ENCODE measurements at regions not wholly inside any gene's neighbourhood (a gene's known extent, or its start where the extent isn't known, plus 50 kb on each side); places are given as distances from the start of the nearest gene placed in this dataset.

DNA sequence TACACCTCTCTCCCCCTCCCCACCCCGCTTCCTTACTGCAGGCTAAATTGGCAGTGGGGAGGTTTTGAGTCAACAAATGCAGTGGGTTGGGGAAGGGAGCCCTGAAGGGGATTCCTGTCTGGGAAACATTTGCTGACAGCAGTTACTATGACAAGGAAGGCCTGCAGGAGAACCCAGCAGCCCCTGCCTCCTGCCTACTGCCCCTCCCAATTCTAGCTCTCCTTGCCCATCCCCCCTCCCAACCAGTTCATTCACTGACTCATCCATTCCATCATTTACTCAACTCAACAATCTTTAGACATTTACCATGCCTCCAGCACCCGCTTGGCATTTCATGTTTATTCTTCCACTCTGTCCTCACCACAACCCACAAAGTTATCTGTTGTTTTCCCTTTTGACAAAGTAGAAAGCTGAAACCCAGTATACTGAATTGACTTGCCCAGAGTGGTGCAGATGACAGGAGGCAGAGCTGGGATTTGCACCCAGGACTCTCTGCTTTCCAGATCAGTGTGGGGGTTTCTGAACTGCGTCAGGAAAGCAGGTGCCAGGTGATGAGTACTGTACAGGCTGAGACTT lies 75.0 kb downstream of the MAGEF1 start:
- peak overlapping the region; percentile 46 for H3K4me2 ChIP-seq (ENCODE audit: control insufficient read depth, extremely low read depth, insufficient read depth, low read depth, low read length)

DNA sequence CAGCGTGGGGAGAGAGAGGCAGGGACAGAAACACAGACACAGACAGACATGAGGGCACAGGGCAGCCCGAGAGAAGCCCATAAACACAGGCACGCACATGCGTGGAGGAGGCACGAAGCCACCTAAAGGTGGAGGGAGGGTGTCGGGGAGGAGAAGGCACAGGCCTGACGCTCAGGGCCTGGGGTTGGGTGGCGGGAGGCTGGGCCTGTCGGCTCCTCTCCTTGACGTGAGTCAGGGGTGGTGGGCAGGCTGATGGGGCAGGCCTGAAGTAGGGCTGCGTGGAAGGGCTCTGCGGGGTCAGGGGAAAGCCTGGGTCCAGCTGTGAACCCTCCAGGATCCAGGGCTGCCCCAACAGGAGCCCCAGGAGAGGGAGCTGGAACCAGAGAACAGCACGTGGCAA lies 74.2 kb downstream of the EPHB3 start:
- no peaks in the 10 kb centered on the region for H3K9me1 ChIP-seq (ENCODE audit: control insufficient read depth, extremely low read depth, insufficient read depth, low read length)
- FAIRE-seq (no peak), DNase-seq (ENCODE audit: low read depth, low spot score) (no peak)
- peaks cover 13% of the 10 kb centered on the region for H3K4me1 ChIP-seq (ENCODE audit: control insufficient read depth, extremely low read depth, insufficient read depth, low read length)
- no peak overlapping the region for H3K4me2 ChIP-seq (ENCODE audit: control insufficient read depth, extremely low read depth, insufficient read depth, low read depth, low read length)
- H3K36me3 ChIP-seq (ENCODE audit: control insufficient read depth in 2 of 2, extremely low read depth in 1 of 2, insufficient read depth in 2 of 2, low read length in 2 of 2): no peaks in the 10 kb centered on the region
- no peaks in the 10 kb centered on the region for H4K20me1 ChIP-seq (ENCODE audit: control insufficient read depth, extremely low read depth, insufficient read depth, low read length)
- TF ChIP-seq, protein P1, sequence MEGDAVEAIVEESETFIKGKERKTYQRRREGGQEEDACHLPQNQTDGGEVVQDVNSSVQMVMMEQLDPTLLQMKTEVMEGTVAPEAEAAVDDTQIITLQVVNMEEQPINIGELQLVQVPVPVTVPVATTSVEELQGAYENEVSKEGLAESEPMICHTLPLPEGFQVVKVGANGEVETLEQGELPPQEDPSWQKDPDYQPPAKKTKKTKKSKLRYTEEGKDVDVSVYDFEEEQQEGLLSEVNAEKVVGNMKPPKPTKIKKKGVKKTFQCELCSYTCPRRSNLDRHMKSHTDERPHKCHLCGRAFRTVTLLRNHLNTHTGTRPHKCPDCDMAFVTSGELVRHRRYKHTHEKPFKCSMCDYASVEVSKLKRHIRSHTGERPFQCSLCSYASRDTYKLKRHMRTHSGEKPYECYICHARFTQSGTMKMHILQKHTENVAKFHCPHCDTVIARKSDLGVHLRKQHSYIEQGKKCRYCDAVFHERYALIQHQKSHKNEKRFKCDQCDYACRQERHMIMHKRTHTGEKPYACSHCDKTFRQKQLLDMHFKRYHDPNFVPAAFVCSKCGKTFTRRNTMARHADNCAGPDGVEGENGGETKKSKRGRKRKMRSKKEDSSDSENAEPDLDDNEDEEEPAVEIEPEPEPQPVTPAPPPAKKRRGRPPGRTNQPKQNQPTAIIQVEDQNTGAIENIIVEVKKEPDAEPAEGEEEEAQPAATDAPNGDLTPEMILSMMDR (optimal IDR thresholded peaks at IDR 0.05 in 1 of 3, IDR thresholded peaks at IDR 0.05 in 1 of 3, conservative IDR thresholded peaks at IDR 0.05 in 1 of 3; ENCODE audit: extremely low read depth in 1 of 3, insufficient read depth in 2 of 3, low read length in 3 of 3): no peak
- no peak for TF ChIP-seq EZH2 (IDR thresholded peaks at IDR 0.05; ENCODE audit: low read length)
- no peak overlapping the region for H3K9ac ChIP-seq (ENCODE audit: control insufficient read depth, extremely low read depth, insufficient read depth, low read length)
- no peak overlapping the region for H3K4me3 ChIP-seq (ENCODE audit: control insufficient read depth in 2 of 3, extremely low read depth in 1 of 3, insufficient read depth in 2 of 3, low read depth in 1 of 3, low read length in 3 of 3)
- dilution Hi-C loops (cut with MboI; ENCODE audit: extremely low pct_ligation_motif_present, low sequenced_read_pairs): no loop called here
- H3K27ac ChIP-seq (ENCODE audit: control insufficient read depth, insufficient read depth, low read length): no peak overlapping the region
- no peaks in the 10 kb centered on the region for H3K9me3 ChIP-seq (ENCODE audit: control insufficient read depth, low read depth, low read length)
- H2AFZ ChIP-seq (ENCODE audit: control insufficient read depth, low read length): no peak overlapping the region
- H3K79me2 ChIP-seq (ENCODE audit: control insufficient read depth, insufficient read depth, low read length): no peaks in the 10 kb centered on the region
- H3K27me3 ChIP-seq (ENCODE audit: control insufficient read depth, extremely low read depth, insufficient read depth, low read length): peaks cover 3% of the 10 kb centered on the region

More for the DNA sequence above, 75.0 kb downstream of the MAGEF1 start:
- no peak overlapping the region for H3K27ac ChIP-seq (ENCODE audit: control insufficient read depth, insufficient read depth, low read length)
- H3K9ac ChIP-seq (ENCODE audit: control insufficient read depth, extremely low read depth, insufficient read depth, low read length): no peak overlapping the region
- H3K9me3 ChIP-seq (ENCODE audit: control insufficient read depth, low read depth, low read length): no peaks in the 10 kb centered on the region
- H3K4me1 ChIP-seq (ENCODE audit: control insufficient read depth, extremely low read depth, insufficient read depth, low read length): peaks cover 13% of the 10 kb centered on the region
- H3K36me3 ChIP-seq (ENCODE audit: control insufficient read depth in 2 of 2, extremely low read depth in 1 of 2, insufficient read depth in 2 of 2, low read length in 2 of 2): no peaks in the 10 kb centered on the region
- DNase-seq (ENCODE audit: low read depth, low spot score): peak; percentile 56
- no peak overlapping the region for H3K4me3 ChIP-seq (ENCODE audit: control insufficient read depth in 2 of 3, extremely low read depth in 1 of 3, insufficient read depth in 2 of 3, low read depth in 1 of 3, low read length in 3 of 3)
- no peaks in the 10 kb centered on the region for H4K20me1 ChIP-seq (ENCODE audit: control insufficient read depth, extremely low read depth, insufficient read depth, low read length)
- no peaks in the 10 kb centered on the region for H3K79me2 ChIP-seq (ENCODE audit: control insufficient read depth, insufficient read depth, low read length)
- H3K27me3 ChIP-seq (ENCODE audit: control insufficient read depth, extremely low read depth, insufficient read depth, low read length): peaks cover 3% of the 10 kb centered on the region
- H3K9me1 ChIP-seq (ENCODE audit: control insufficient read depth, extremely low read depth, insufficient read depth, low read length): no peaks in the 10 kb centered on the region
- TF ChIP-seq, protein P1 (optimal IDR thresholded peaks at IDR 0.05 in 1 of 3, IDR thresholded peaks at IDR 0.05 in 1 of 3, conservative IDR thresholded peaks at IDR 0.05 in 1 of 3; ENCODE audit: extremely low read depth in 1 of 3, insufficient read depth in 2 of 3, low read length in 3 of 3): no peak
- TF ChIP-seq EZH2 (IDR thresholded peaks at IDR 0.05; ENCODE audit: low read length): no peak
- FAIRE-seq: peak; percentile 86
- H2AFZ ChIP-seq (ENCODE audit: control insufficient read depth, low read length): no peak overlapping the region
- dilution Hi-C loops (cut with MboI; ENCODE audit: extremely low pct_ligation_motif_present, low sequenced_read_pairs): no loop called here
